Gastroesophageal sphincter (tissue), 3 donors: ENCODE measurements at regions not wholly inside any gene's neighbourhood (a gene's known extent, or its start where the extent isn't known, plus 50 kb on each side); places are given as distances from the start of the nearest gene placed in this dataset.

Experiments used
- EP300 ChIP-seq: sonication (generic); formaldehyde crosslinking; IDR thresholded peaks from one replicate; pipeline ENCODE4 v1.6.1; 2017; ENCODE audit warnings: antibody characterized with exemption, mild to moderate bottlenecking
- POLR2A ChIP-seq, 2 donors: fragments of 450-650 bp; IDR thresholded peaks; one replicate each; pipeline ENCODE4 v1.6.1; 2017; ENCODE audit warnings: antibody characterized with exemption in 2 of 2, mild to moderate bottlenecking in 2 of 2, moderate library complexity in 1 of 2
- POLR2AphosphoS5 ChIP-seq: sonication (generic); formaldehyde crosslinking; IDR thresholded peaks from one replicate; pipeline ENCODE4 v1.6.1; 2017; ENCODE audit warnings: antibody characterized with exemption
- TF ChIP-seq, protein P1 (sequence below), 4 experiments: fragments of 200-600 bp in 2 of 4; fragments of 450-650 bp in 2 of 4; sonication (generic) in 1 of 4; IDR thresholded peaks; one replicate each; pipeline ENCODE4 v1.5.1; 2017 to 2019; ENCODE audit warnings: antibody characterized with exemption in 4 of 4, mild to moderate bottlenecking in 2 of 4, moderate library complexity in 2 of 4

DNA sequence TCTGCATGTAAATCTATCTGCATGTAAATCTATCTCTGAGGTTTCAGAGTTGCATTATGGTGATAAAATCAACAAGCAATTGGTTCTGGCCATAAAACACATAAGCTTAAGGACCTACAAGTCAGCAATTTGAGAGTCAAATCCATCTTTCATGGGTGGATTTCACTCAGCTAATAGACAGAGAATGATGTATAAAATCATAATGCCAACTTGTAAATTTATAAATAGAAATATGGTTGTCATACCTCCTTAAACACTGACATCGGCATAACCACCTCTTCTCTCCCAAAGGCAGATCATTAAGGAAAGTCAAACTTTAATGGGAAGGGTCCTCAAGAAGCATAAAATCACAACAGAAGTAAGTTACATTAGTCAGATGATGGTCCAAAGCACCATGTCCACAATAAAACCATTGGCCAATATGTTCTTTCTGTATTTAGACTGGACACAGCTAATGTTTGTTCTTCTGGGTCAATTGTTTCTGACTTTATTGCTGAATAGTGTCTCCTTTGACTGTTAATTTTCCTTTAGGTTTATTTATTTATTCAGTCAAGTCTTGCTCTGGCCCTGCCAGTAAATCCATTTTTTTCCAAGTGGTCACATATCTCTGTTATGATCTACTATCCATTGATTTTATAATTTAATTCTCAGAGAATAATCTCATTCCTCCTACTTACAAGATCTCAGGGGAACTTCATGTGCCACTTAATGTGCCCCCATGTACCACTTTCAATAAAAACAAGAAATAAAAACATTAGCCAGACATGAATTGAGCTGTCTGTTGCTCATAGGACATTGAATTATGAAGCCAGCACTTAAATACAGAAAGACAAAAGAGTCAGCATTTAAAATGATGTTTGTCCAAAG, 382.9 kb upstream of the IRAK1BP1 start:
- TF ChIP-seq, protein P1, sequence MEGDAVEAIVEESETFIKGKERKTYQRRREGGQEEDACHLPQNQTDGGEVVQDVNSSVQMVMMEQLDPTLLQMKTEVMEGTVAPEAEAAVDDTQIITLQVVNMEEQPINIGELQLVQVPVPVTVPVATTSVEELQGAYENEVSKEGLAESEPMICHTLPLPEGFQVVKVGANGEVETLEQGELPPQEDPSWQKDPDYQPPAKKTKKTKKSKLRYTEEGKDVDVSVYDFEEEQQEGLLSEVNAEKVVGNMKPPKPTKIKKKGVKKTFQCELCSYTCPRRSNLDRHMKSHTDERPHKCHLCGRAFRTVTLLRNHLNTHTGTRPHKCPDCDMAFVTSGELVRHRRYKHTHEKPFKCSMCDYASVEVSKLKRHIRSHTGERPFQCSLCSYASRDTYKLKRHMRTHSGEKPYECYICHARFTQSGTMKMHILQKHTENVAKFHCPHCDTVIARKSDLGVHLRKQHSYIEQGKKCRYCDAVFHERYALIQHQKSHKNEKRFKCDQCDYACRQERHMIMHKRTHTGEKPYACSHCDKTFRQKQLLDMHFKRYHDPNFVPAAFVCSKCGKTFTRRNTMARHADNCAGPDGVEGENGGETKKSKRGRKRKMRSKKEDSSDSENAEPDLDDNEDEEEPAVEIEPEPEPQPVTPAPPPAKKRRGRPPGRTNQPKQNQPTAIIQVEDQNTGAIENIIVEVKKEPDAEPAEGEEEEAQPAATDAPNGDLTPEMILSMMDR (IDR thresholded peaks at IDR 0.05) = no peak
- TF ChIP-seq POLR2AphosphoS5 = no peak
- no peak for TF ChIP-seq POLR2A (IDR thresholded peaks at IDR 0.05)
- no peak for TF ChIP-seq EP300
